Stimulated activated CD4-positive, alpha-beta T cell treated with anti-CD3 and anti-CD28 coated beads, Interleukin-1b, Interleukin-23, amount 100 ng/mL, for 1 hour (primary cell): ENCODE measurements at regions not wholly inside any gene's neighbourhood (a gene's known extent, or its start where the extent isn't known, plus 50 kb on each side); places are given as distances from the start of the nearest gene placed in this dataset.
"Not testable (repeated sequence)": the region's sequence is repeated elsewhere in the genome, so short reads cannot be mapped to it uniquely, and the experiment has no call there.

Source experiments
- DNase-seq, 2 donors: peaks; one replicate each; pipeline ENCODE4 v3.0.0-alpha.2; 2020; ENCODE audit warnings: low read depth in 2 of 2

- no peak for DNase-seq
Observed at GRCh38 chr5:163772644-163773043, 267.2 kb downstream of the MAT2B start.

GRCh38 chr5:163773226-163773625 is 267.8 kb downstream of the MAT2B start:
- DNase-seq: no peak

- DNase-seq: no peak
Observed at GRCh38 chr5:163789870-163790269, 284.5 kb downstream of the MAT2B start.

- no peak for DNase-seq
Observed at GRCh38 chr5:163790497-163790896, 285.1 kb downstream of the MAT2B start.

- DNase-seq: no peak
Observed at GRCh38 chr5:163794993-163795392, 289.6 kb downstream of the MAT2B start.

- no peak for DNase-seq
Observed at GRCh38 chr5:163807781-163808180, 302.4 kb downstream of the MAT2B start.

GRCh38 chr5:163809473-163809872 is 304.1 kb downstream of the MAT2B start:
- no peak for DNase-seq

- DNase-seq: no peak
Observed at GRCh38 chr5:163813900-163814299, 308.5 kb downstream of the MAT2B start.

GRCh38 chr5:163815240-163815791 is 309.9 kb downstream of the MAT2B start:
- DNase-seq: no peak

- DNase-seq: no peak
Observed at GRCh38 chr5:163821142-163821541, 315.7 kb downstream of the MAT2B start.

- no peak for DNase-seq
Observed at GRCh38 chr5:163822548-163822947, 317.1 kb downstream of the MAT2B start.

GRCh38 chr5:163825661-163826060 is 320.2 kb downstream of the MAT2B start:
- no peak for DNase-seq

GRCh38 chr5:163826201-163826600 is 320.8 kb downstream of the MAT2B start:
- no peak for DNase-seq

GRCh38 chr5:163832155-163832554 is 326.7 kb downstream of the MAT2B start:
- no peak for DNase-seq

GRCh38 chr5:163838738-163839137 is 333.3 kb downstream of the MAT2B start:
- no peak for DNase-seq

- DNase-seq: no peak
Observed at GRCh38 chr5:163846512-163846911, 341.1 kb downstream of the MAT2B start.

GRCh38 chr5:163855754-163856153 is 350.3 kb downstream of the MAT2B start:
- DNase-seq: no peak

- DNase-seq: no peak
Observed at GRCh38 chr5:163861670-163862069, 356.3 kb downstream of the MAT2B start.

- DNase-seq: no peak
Observed at GRCh38 chr5:163867324-163867723, 361.9 kb downstream of the MAT2B start.

- DNase-seq: no peak
Observed at GRCh38 chr5:163867738-163868137, 362.3 kb downstream of the MAT2B start.

- no peak for DNase-seq
Observed at GRCh38 chr5:163869581-163869980, 364.2 kb downstream of the MAT2B start.

GRCh38 chr5:163870441-163870840 is 365.0 kb downstream of the MAT2B start:
- DNase-seq: no peak

GRCh38 chr5:163874431-163874830 is 369.0 kb downstream of the MAT2B start:
- no peak for DNase-seq

GRCh38 chr5:163874912-163875311 is 369.5 kb downstream of the MAT2B start:
- DNase-seq: not testable (repeated sequence)
